HCT116 (cell line): ENCODE measurements at regions not wholly inside any gene's neighbourhood (a gene's known extent, or its start where the extent isn't known, plus 50 kb on each side); places are given as distances from the start of the nearest gene placed in this dataset.

ENCODE experiments used
- ATAC-seq: fragments of 200-7000 bp; cut with Tn5 transposase; 2 replicates; pipeline ENCODE4 v1.9.1; 2020; ENCODE audit warnings: mild to moderate bottlenecking, moderate library complexity
- BruUV-seq: library from RNA; stranded (reverse); fragments of 400-500 nt; replicated peaks from 2 replicates; lab custom pipeline; 2021; lab: Mats Ljungman, UMichigan
- CTCF ChIA-PET: fragments of 300-600 bp; sonication (Branson Sonifier 250); formaldehyde crosslinking; loops from one replicate; lab custom pipeline; 2021; ENCODE audit warnings: antibody characterized with exemption; lab: Charles Lee
- POLR2A ChIA-PET: fragments of 300-600, 350-600 bp; sonication (Branson Sonifier 250); formaldehyde crosslinking; loops from one replicate; lab custom pipeline; 2021; ENCODE audit warnings: antibody characterized with exemption; lab: Charles Lee
- RAD21 ChIA-PET, 2 experiments: fragments of 300-600 bp; sonication (Branson Sonifier 250); formaldehyde crosslinking; loops; one replicate each; lab custom pipeline; 2023; ENCODE audit warnings: low total read pairs in 2 of 2; ENCODE audit not compliant: uncharacterized antibody in 2 of 2, unreplicated experiment in 2 of 2, low non-redundant PET in 1 of 2; lab: Charles Lee
- DNase-seq: peaks from one replicate; pipeline ENCODE4 v3.0.0-alpha.2; 2010; ENCODE audit warnings: low read depth, low spot score
- H2AFZ ChIP-seq: fragments of 200-600 bp; shearing (Covaris generic), sonication (generic); 2 replicates; pipeline ENCODE4 v1.6.1; 2017; ENCODE audit warnings: low read depth, mixed run types, mixed read lengths, antibody characterized with exemption, low read length; ENCODE audit not compliant: poor library complexity, severe bottlenecking
- H3K27ac ChIP-seq: 2 replicates; pipeline ENCODE4 v1.5.1; 2012; ENCODE audit warnings: low read depth, low read length
- H3K27me3 ChIP-seq: fragments of 200-600 bp; sonication (generic); 2 replicates; pipeline ENCODE4 v1.6.1; 2016; ENCODE audit warnings: mixed run types, low read length, mixed read lengths; ENCODE audit not compliant: insufficient read depth
- H3K36me3 ChIP-seq, 2 experiments: fragments of 200-500 bp in 1 of 2; fragments of 200-600 bp in 1 of 2; sonication (Bioruptor generic) in 1 of 2; sonication (generic) in 1 of 2; 2 replicates each; pipeline versions ENCODE4 v1.5.1 to v1.6.1; 2014 to 2016; ENCODE audit warnings: low read length in 2 of 2, inconsistent platforms in 1 of 2, mixed read lengths in 1 of 2, mixed run types in 1 of 2; ENCODE audit not compliant: insufficient read depth in 2 of 2, control insufficient read depth in 1 of 2
- H3K4me1 ChIP-seq, 2 experiments: fragments of 200-600 bp in 1 of 2; sonication (generic) in 1 of 2; 2 replicates each; pipeline versions ENCODE4 v1.5.1 to v1.6.1; 2012 to 2017; ENCODE audit warnings: low read length in 2 of 2, inconsistent platforms in 1 of 2, mild to moderate bottlenecking in 1 of 2, mixed read lengths in 1 of 2, mixed run types in 1 of 2, moderate library complexity in 1 of 2; ENCODE audit not compliant: insufficient read depth in 2 of 2, control insufficient read depth in 1 of 2
- H3K4me2 ChIP-seq: fragments of 200-600 bp; sonication (generic); 2 replicates; pipeline ENCODE4 v1.6.1; 2017; ENCODE audit warnings: mixed run types, low read length, mixed read lengths
- H3K4me3 ChIP-seq, 2 experiments: fragments of 200-600 bp in 1 of 2; sonication (generic) in 1 of 2; replicated peaks in 1 of 2; 2 replicates each; pipeline ENCODE4 v1.5.1; 2011 to 2016; ENCODE audit warnings: low read length in 2 of 2, control low read depth in 1 of 2, low read depth in 1 of 2, mild to moderate bottlenecking in 1 of 2, mixed read lengths in 1 of 2, mixed run types in 1 of 2
- H3K79me2 ChIP-seq: fragments of 200-600 bp; sonication (generic); 2 replicates; pipeline ENCODE4 v1.6.1; 2017; ENCODE audit warnings: mild to moderate bottlenecking, mixed run types, low read length, moderate library complexity, mixed read lengths; ENCODE audit not compliant: insufficient read depth
- H3K9ac ChIP-seq: fragments of 200-600 bp; sonication (generic); 2 replicates; pipeline ENCODE4 v1.6.1; 2016; ENCODE audit warnings: low read length, mixed read lengths
- H3K9me2 ChIP-seq: fragments of 200-600 bp; sonication (generic), shearing (Covaris generic); 2 replicates; pipeline ENCODE4 v1.6.1; 2017; ENCODE audit warnings: mixed run types, mild to moderate bottlenecking, moderate library complexity; ENCODE audit not compliant: insufficient read depth
- H3K9me3 ChIP-seq, 2 experiments: fragments of 200-500 bp in 1 of 2; fragments of 200-600 bp in 1 of 2; sonication (Bioruptor generic) in 1 of 2; sonication (generic) in 1 of 2; 2 replicates each; pipeline ENCODE4 v1.6.1; 2014 to 2017; ENCODE audit warnings: low read length in 2 of 2, mixed read lengths in 2 of 2, inconsistent platforms in 1 of 2, low read depth in 1 of 2, mild to moderate bottlenecking in 1 of 2, mixed run types in 1 of 2, moderate library complexity in 1 of 2; ENCODE audit not compliant: control insufficient read depth in 1 of 2, insufficient read depth in 1 of 2
- H4K20me1 ChIP-seq: fragments of 200-600 bp; sonication (generic), shearing (Covaris generic); 2 replicates; pipeline ENCODE4 v1.6.1; 2017; ENCODE audit warnings: mixed run types, mild to moderate bottlenecking, moderate library complexity; ENCODE audit not compliant: insufficient read depth
- ATF3 ChIP-seq: IDR thresholded peaks from 2 replicates; pipeline ENCODE4 v1.6.1; 2012
- CBX3 ChIP-seq: IDR thresholded peaks from 2 replicates; pipeline ENCODE4 v1.6.1; 2012; ENCODE audit warnings: low read depth
- CEBPB ChIP-seq: IDR thresholded peaks from 2 replicates; pipeline ENCODE4 v1.6.1; 2012; ENCODE audit warnings: low read depth
- CTCF ChIP-seq, 3 experiments: fragments of 200-600 bp in 1 of 3; sonication (generic) in 1 of 3; IDR thresholded peaks in 2 of 3; conservative IDR thresholded peaks in 1 of 3; 2 replicates each; pipeline ENCODE4 v1.5.1; 2012 to 2017; ENCODE audit warnings: low read depth in 2 of 3, low read length in 2 of 3, antibody characterized with exemption in 1 of 3, borderline replicate concordance in 1 of 3, control low read depth in 1 of 3, mild to moderate bottlenecking in 1 of 3, mixed read lengths in 1 of 3, mixed run types in 1 of 3, moderate library complexity in 1 of 3; ENCODE audit not compliant: insufficient read depth in 1 of 3
- EGR1 ChIP-seq: IDR thresholded peaks from 2 replicates; pipeline ENCODE4 v1.6.1; 2012; ENCODE audit warnings: low read depth
- EZH2 ChIP-seq: fragments of 200-600 bp; sonication (generic); IDR thresholded peaks from 2 replicates; pipeline ENCODE4 v1.6.1; 2017; ENCODE audit warnings: antibody characterized with exemption, mixed run types
- EZH2phosphoT487 ChIP-seq: fragments of 200-600 bp; IDR thresholded peaks from 2 replicates; pipeline ENCODE4 v1.6.1; 2018; ENCODE audit warnings: antibody characterized with exemption, borderline replicate concordance
- FOSL1 ChIP-seq: IDR thresholded peaks from 2 replicates; pipeline ENCODE4 v1.6.1; 2012; ENCODE audit warnings: low read depth
- JUND ChIP-seq: IDR thresholded peaks from 2 replicates; pipeline ENCODE4 v1.6.1; 2012
- POLR2AphosphoS5 ChIP-seq: IDR thresholded peaks from 2 replicates; pipeline ENCODE4 v1.6.1; 2011; ENCODE audit warnings: mild to moderate bottlenecking, low read depth, low read length, moderate library complexity
- RAD21 ChIP-seq: IDR thresholded peaks from 2 replicates; pipeline ENCODE4 v1.6.1; 2012; ENCODE audit warnings: low read depth, mild to moderate bottlenecking
- REST ChIP-seq: IDR thresholded peaks from 2 replicates; pipeline ENCODE4 v1.6.1; 2012; ENCODE audit warnings: low read depth
- SIN3A ChIP-seq: IDR thresholded peaks from 2 replicates; pipeline ENCODE4 v1.6.1; 2012; ENCODE audit warnings: low read depth
- SRF ChIP-seq: IDR thresholded peaks from 2 replicates; pipeline ENCODE4 v1.6.1; 2012; ENCODE audit warnings: low read depth
- YY1 ChIP-seq: IDR thresholded peaks from 2 replicates; pipeline ENCODE4 v1.6.1; 2011; ENCODE audit warnings: low read length, low read depth, moderate library complexity, mild to moderate bottlenecking; ENCODE audit not compliant: insufficient replicate concordance; ENCODE audit errors: extremely low read depth
- ZNF274 ChIP-seq: fragments of 200-500 bp; sonication (Bioruptor generic); IDR thresholded peaks from 2 replicates; pipeline ENCODE4 v1.6.1; 2014; ENCODE audit warnings: mild to moderate bottlenecking, low read depth, low read length, inconsistent platforms
- intact Hi-C: fragments of 100-400 bp; cut with micrococcal nuclease; formaldehyde crosslinking; loops from 2 replicates; pipeline ENCODE4 v1.10.0; 2022
- TF ChIP-seq, protein P1 (sequence below): IDR thresholded peaks from 2 replicates; pipeline ENCODE4 v1.6.1; 2012
- TF ChIP-seq, protein P2 (sequence below): IDR thresholded peaks from 2 replicates; pipeline ENCODE4 v1.6.1; 2011; ENCODE audit warnings: mild to moderate bottlenecking, low read length, moderate library complexity; ENCODE audit not compliant: insufficient replicate concordance; ENCODE audit errors: extremely low read depth

GRCh38 chr18:54531402-54532065 lies 59.5 kb upstream of the DYNAP start:
- H3K9ac ChIP-seq: no peak overlapping the region
- H3K9me2 ChIP-seq: no peaks in the 10 kb centered on the region
- no peaks in the 10 kb centered on the region for H4K20me1 ChIP-seq
- H3K4me2 ChIP-seq: no peak overlapping the region
- ChIA-PET RAD21 (no interaction called here), POLR2A (no interaction called here), CTCF (no interaction called here)
- H2AFZ ChIP-seq: no peak overlapping the region
- BruUV-seq: no TSS peak
- ATAC-seq (no peak), DNase-seq (no peak)
- no peaks in the 10 kb centered on the region for H3K36me3 ChIP-seq
- no peaks in the 10 kb centered on the region for H3K79me2 ChIP-seq
- H3K27ac ChIP-seq: no peak overlapping the region
- no peaks in the 10 kb centered on the region for H3K27me3 ChIP-seq
- H3K4me3 ChIP-seq: no peak overlapping the region
- H3K9me3 ChIP-seq: peaks cover 0 to 12% of the 10 kb centered on the region in 2 experiments; a peak in 2 of 4 replicates
- intact Hi-C loops: no loop called here
- no peaks in the 10 kb centered on the region for H3K4me1 ChIP-seq
- TF ChIP-seq RAD21 (no peak), CEBPB (no peak), ATF3 (no peak), POLR2AphosphoS5 (no peak), FOSL1 (no peak), EZH2phosphoT487 (no peak), SRF (no peak), SIN3A (no peak), CTCF (IDR thresholded peaks at IDR 0.05 in 2 of 3, conservative IDR thresholded peaks at IDR 0.05 in 1 of 3; ENCODE audit: borderline replicate concordance in 1 of 3, insufficient read depth in 1 of 3, low read depth in 2 of 3, low read length in 2 of 3) (no peak), EGR1 (no peak), EZH2 (no peak), YY1 (no peak), JUND (no peak), REST (no peak), CBX3 (no peak), ZNF274 (no peak)
- TF ChIP-seq, protein P1, sequence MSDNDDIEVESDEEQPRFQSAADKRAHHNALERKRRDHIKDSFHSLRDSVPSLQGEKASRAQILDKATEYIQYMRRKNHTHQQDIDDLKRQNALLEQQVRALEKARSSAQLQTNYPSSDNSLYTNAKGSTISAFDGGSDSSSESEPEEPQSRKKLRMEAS: no peak
- TF ChIP-seq, protein P2, sequence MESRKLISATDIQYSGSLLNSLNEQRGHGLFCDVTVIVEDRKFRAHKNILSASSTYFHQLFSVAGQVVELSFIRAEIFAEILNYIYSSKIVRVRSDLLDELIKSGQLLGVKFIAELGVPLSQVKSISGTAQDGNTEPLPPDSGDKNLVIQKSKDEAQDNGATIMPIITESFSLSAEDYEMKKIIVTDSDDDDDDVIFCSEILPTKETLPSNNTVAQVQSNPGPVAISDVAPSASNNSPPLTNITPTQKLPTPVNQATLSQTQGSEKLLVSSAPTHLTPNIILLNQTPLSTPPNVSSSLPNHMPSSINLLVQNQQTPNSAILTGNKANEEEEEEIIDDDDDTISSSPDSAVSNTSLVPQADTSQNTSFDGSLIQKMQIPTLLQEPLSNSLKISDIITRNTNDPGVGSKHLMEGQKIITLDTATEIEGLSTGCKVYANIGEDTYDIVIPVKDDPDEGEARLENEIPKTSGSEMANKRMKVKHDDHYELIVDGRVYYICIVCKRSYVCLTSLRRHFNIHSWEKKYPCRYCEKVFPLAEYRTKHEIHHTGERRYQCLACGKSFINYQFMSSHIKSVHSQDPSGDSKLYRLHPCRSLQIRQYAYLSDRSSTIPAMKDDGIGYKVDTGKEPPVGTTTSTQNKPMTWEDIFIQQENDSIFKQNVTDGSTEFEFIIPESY: no peak
